K562 (cell line): ENCODE measurements at regions not wholly inside any gene's neighbourhood (a gene's known extent, or its start where the extent isn't known, plus 50 kb on each side); places are given as distances from the start of the nearest gene placed in this dataset.

Experiments used
- DACH1 ChIP-seq: fragments of 450-650 bp; IDR thresholded peaks from 2 replicates; pipeline ENCODE4 v1.6.1; 2018; ENCODE audit not compliant: partially characterized antibody
- GATA2 ChIP-seq: sonication (generic); formaldehyde crosslinking; IDR thresholded peaks from 2 replicates; pipeline ENCODE4 v1.4.0; 2020; ENCODE audit warnings: mild to moderate bottlenecking, missing genetic modification reagents
- LCOR ChIP-seq: sonication (generic); formaldehyde crosslinking; IDR thresholded peaks from 2 replicates; pipeline ENCODE4 v1.8.0; 2022; ENCODE audit warnings: mild to moderate bottlenecking, missing genetic modification reagents
- POLR2AphosphoS2 ChIP-seq: IDR thresholded peaks from 2 replicates; pipeline ENCODE4 v1.6.1; 2012; ENCODE audit warnings: low read length, improper control_type of control experiment
- POU5F1 ChIP-seq: fragments of 150-350 bp; IDR thresholded peaks from 2 replicates; pipeline ENCODE4 v1.6.1; 2014; ENCODE audit warnings: borderline replicate concordance, low read length, low read depth, mild to moderate bottlenecking; ENCODE audit not compliant: partially characterized antibody
- USF2 ChIP-seq: sonication (generic); formaldehyde crosslinking; IDR thresholded peaks from 2 replicates; pipeline ENCODE4 v1.5.0; 2020; ENCODE audit warnings: missing genetic modification reagents
- ZBTB26 ChIP-seq: fragments of 450-650 bp; formaldehyde crosslinking; IDR thresholded peaks from 2 replicates; pipeline ENCODE4 v1.4.0; 2022; ENCODE audit warnings: missing genetic modification characterization
- ZBTB49 ChIP-seq: sonication (generic); formaldehyde crosslinking; IDR thresholded peaks from 2 replicates; pipeline ENCODE4 v1.8.0; 2022; ENCODE audit warnings: missing genetic modification reagents, mild to moderate bottlenecking, borderline replicate concordance
- ZC3H4 ChIP-seq: sonication (generic); formaldehyde crosslinking; IDR thresholded peaks from 2 replicates; pipeline ENCODE4 v1.9.0; 2021; ENCODE audit warnings: missing genetic modification reagents, borderline replicate concordance
- ZNF583 ChIP-seq: fragments of 250-450 bp; sonication (Bioruptor Pico); IDR thresholded peaks from 2 replicates; pipeline ENCODE4 v1.4.0; 2020

GRCh38 chr20:57891014-57891413 lies 181.2 kb upstream of the PMEPA1 start:
- no peak for TF ChIP-seq ZBTB26 (CRISPR knock-in tag)
- no peak for TF ChIP-seq GATA2
- no peak for TF ChIP-seq POLR2AphosphoS2
- TF ChIP-seq LCOR (CRISPR knock-in tag), result no peak
- no peak for TF ChIP-seq ZC3H4
- TF ChIP-seq ZBTB49 (CRISPR knock-in tag), result no peak
- TF ChIP-seq ZNF583, result no peak
- TF ChIP-seq DACH1, result no peak
- TF ChIP-seq USF2, result no peak
- no peak for TF ChIP-seq POU5F1
